HCT116 (cell line): ENCODE measurements at regions not wholly inside any gene's neighbourhood (a gene's known extent, or its start where the extent isn't known, plus 50 kb on each side); places are given as distances from the start of the nearest gene placed in this dataset.

Experiments
- ATAC-seq: fragments of 200-7000 bp; cut with Tn5 transposase; 2 replicates; pipeline ENCODE4 v1.9.1; 2020; ENCODE audit warnings: mild to moderate bottlenecking, moderate library complexity
- BruUV-seq: library from RNA; stranded (reverse); fragments of 400-500 nt; replicated peaks from 2 replicates; lab custom pipeline; 2021; lab: Mats Ljungman, UMichigan
- CTCF ChIA-PET: fragments of 300-600 bp; sonication (Branson Sonifier 250); formaldehyde crosslinking; loops from one replicate; lab custom pipeline; 2021; ENCODE audit warnings: antibody characterized with exemption; lab: Charles Lee
- POLR2A ChIA-PET: fragments of 300-600, 350-600 bp; sonication (Branson Sonifier 250); formaldehyde crosslinking; loops from one replicate; lab custom pipeline; 2021; ENCODE audit warnings: antibody characterized with exemption; lab: Charles Lee
- RAD21 ChIA-PET, 2 experiments: fragments of 300-600 bp; sonication (Branson Sonifier 250); formaldehyde crosslinking; loops; one replicate each; lab custom pipeline; 2023; ENCODE audit warnings: low total read pairs in 2 of 2; ENCODE audit not compliant: uncharacterized antibody in 2 of 2, unreplicated experiment in 2 of 2, low non-redundant PET in 1 of 2; lab: Charles Lee
- DNase-seq: peaks from one replicate; pipeline ENCODE4 v3.0.0-alpha.2; 2010; ENCODE audit warnings: low read depth, low spot score
- H2AFZ ChIP-seq: fragments of 200-600 bp; shearing (Covaris generic), sonication (generic); 2 replicates; pipeline ENCODE4 v1.6.1; 2017; ENCODE audit warnings: low read depth, mixed run types, mixed read lengths, antibody characterized with exemption, low read length; ENCODE audit not compliant: poor library complexity, severe bottlenecking
- H3K27ac ChIP-seq: 2 replicates; pipeline ENCODE4 v1.5.1; 2012; ENCODE audit warnings: low read depth, low read length
- H3K27me3 ChIP-seq: fragments of 200-600 bp; sonication (generic); 2 replicates; pipeline ENCODE4 v1.6.1; 2016; ENCODE audit warnings: mixed run types, low read length, mixed read lengths; ENCODE audit not compliant: insufficient read depth
- H3K36me3 ChIP-seq, 2 experiments: fragments of 200-500 bp in 1 of 2; fragments of 200-600 bp in 1 of 2; sonication (Bioruptor generic) in 1 of 2; sonication (generic) in 1 of 2; 2 replicates each; pipeline versions ENCODE4 v1.5.1 to v1.6.1; 2014 to 2016; ENCODE audit warnings: low read length in 2 of 2, inconsistent platforms in 1 of 2, mixed read lengths in 1 of 2, mixed run types in 1 of 2; ENCODE audit not compliant: insufficient read depth in 2 of 2, control insufficient read depth in 1 of 2
- H3K4me1 ChIP-seq, 2 experiments: fragments of 200-600 bp in 1 of 2; sonication (generic) in 1 of 2; 2 replicates each; pipeline versions ENCODE4 v1.5.1 to v1.6.1; 2012 to 2017; ENCODE audit warnings: low read length in 2 of 2, inconsistent platforms in 1 of 2, mild to moderate bottlenecking in 1 of 2, mixed read lengths in 1 of 2, mixed run types in 1 of 2, moderate library complexity in 1 of 2; ENCODE audit not compliant: insufficient read depth in 2 of 2, control insufficient read depth in 1 of 2
- H3K4me2 ChIP-seq: fragments of 200-600 bp; sonication (generic); 2 replicates; pipeline ENCODE4 v1.6.1; 2017; ENCODE audit warnings: mixed run types, low read length, mixed read lengths
- H3K4me3 ChIP-seq, 2 experiments: fragments of 200-600 bp in 1 of 2; sonication (generic) in 1 of 2; replicated peaks in 1 of 2; 2 replicates each; pipeline ENCODE4 v1.5.1; 2011 to 2016; ENCODE audit warnings: low read length in 2 of 2, control low read depth in 1 of 2, low read depth in 1 of 2, mild to moderate bottlenecking in 1 of 2, mixed read lengths in 1 of 2, mixed run types in 1 of 2
- H3K79me2 ChIP-seq: fragments of 200-600 bp; sonication (generic); 2 replicates; pipeline ENCODE4 v1.6.1; 2017; ENCODE audit warnings: mild to moderate bottlenecking, mixed run types, low read length, moderate library complexity, mixed read lengths; ENCODE audit not compliant: insufficient read depth
- H3K9ac ChIP-seq: fragments of 200-600 bp; sonication (generic); 2 replicates; pipeline ENCODE4 v1.6.1; 2016; ENCODE audit warnings: low read length, mixed read lengths
- H3K9me2 ChIP-seq: fragments of 200-600 bp; sonication (generic), shearing (Covaris generic); 2 replicates; pipeline ENCODE4 v1.6.1; 2017; ENCODE audit warnings: mixed run types, mild to moderate bottlenecking, moderate library complexity; ENCODE audit not compliant: insufficient read depth
- H3K9me3 ChIP-seq, 2 experiments: fragments of 200-500 bp in 1 of 2; fragments of 200-600 bp in 1 of 2; sonication (Bioruptor generic) in 1 of 2; sonication (generic) in 1 of 2; 2 replicates each; pipeline ENCODE4 v1.6.1; 2014 to 2017; ENCODE audit warnings: low read length in 2 of 2, mixed read lengths in 2 of 2, inconsistent platforms in 1 of 2, low read depth in 1 of 2, mild to moderate bottlenecking in 1 of 2, mixed run types in 1 of 2, moderate library complexity in 1 of 2; ENCODE audit not compliant: control insufficient read depth in 1 of 2, insufficient read depth in 1 of 2
- H4K20me1 ChIP-seq: fragments of 200-600 bp; sonication (generic), shearing (Covaris generic); 2 replicates; pipeline ENCODE4 v1.6.1; 2017; ENCODE audit warnings: mixed run types, mild to moderate bottlenecking, moderate library complexity; ENCODE audit not compliant: insufficient read depth
- CEBPB ChIP-seq: IDR thresholded peaks from 2 replicates; pipeline ENCODE4 v1.6.1; 2012; ENCODE audit warnings: low read depth
- TCF7L2 ChIP-seq: IDR thresholded peaks from 2 replicates; pipeline ENCODE4 v1.7.0; 2011; ENCODE audit warnings: borderline replicate concordance, inconsistent platforms; ENCODE audit not compliant: insufficient read depth, insufficient read length; ENCODE audit errors: extremely low read depth
- ZFX ChIP-seq: fragments of 450-650 bp; IDR thresholded peaks from 2 replicates; pipeline ENCODE4 v1.6.1; 2017
- intact Hi-C: fragments of 100-400 bp; cut with micrococcal nuclease; formaldehyde crosslinking; loops from 2 replicates; pipeline ENCODE4 v1.10.0; 2022
- TF ChIP-seq, protein P1 (sequence below): IDR thresholded peaks from 2 replicates; pipeline ENCODE4 v1.6.1; 2012

DNA sequence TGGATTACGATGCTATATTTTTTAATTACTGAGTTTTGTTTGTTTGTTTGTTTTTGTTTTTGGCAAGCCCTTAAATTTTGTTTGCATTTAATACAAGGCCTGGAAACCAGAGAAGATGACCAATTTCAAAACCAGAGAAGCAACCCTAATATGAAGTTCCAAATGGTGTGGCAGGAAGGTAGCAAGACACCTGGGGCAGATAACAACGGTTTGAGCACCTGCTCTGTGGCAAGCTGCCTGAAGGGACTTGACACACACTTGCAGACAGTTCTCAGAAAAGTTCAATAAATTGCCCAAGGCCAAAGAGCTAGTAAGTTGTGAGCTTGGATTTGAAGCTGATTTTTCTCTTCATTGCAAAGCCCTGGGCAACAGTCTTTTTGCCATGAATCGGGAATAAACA is 151.2 kb upstream of the UBE2E1 start:
- Histone ChIP-seq H3K4me2 (no peak overlapping the region), H4K20me1 (no peaks in the 10 kb centered on the region), H3K4me3 (no peak overlapping the region), H3K4me1 (peaks cover 4 to 21% of the 10 kb centered on the region in 2 experiments; a peak in 3 of 4 replicates), H3K27ac (no peak overlapping the region), H3K79me2 (no peaks in the 10 kb centered on the region), H3K27me3 (no peaks in the 10 kb centered on the region), H2AFZ (peak overlapping the region; percentile 21), H3K9ac (no peak overlapping the region), H3K36me3 (no peaks in the 10 kb centered on the region), H3K9me3 (peaks cover 5 to 9% of the 10 kb centered on the region in 2 experiments; a peak in 1 of 4 replicates), H3K9me2 (no peaks in the 10 kb centered on the region)
- no peak for ATAC-seq
- RAD21 ChIA-PET = no interaction called here
- intact Hi-C loops = no loop called here
- POLR2A ChIA-PET = no interaction called here
- BruUV-seq = no TSS peak
- TF ChIP-seq TCF7L2 = no peak
- CTCF ChIA-PET = interaction anchor here (0.9 kb wide), 1 partner anchor 92 kb away, joined by 3 read pairs; no protein-coding TSS in a partner anchor
- no peak for DNase-seq

DNA sequence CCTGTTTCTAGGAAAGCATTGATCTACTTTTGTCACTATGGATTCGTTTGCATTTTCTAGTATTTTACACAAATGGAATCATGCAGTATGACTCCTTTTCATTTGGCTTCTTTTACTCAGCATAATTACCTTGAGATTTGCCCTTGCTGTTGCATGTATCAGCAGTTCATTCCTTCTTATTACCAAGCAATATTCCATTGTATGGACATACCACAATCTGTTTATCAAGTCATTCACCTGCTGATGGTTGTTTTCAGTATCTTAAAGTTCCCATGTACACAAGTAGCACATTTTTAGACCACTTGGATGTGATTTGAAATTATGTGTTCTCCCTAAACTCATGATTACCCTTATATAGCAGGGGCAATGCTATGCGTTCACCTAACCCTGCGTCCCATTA is 150.0 kb upstream of the UBE2E1 start:
- Histone ChIP-seq H2AFZ (no peak overlapping the region), H3K79me2 (no peaks in the 10 kb centered on the region), H3K36me3 (no peaks in the 10 kb centered on the region), H3K9me2 (no peaks in the 10 kb centered on the region), H3K9ac (no peak overlapping the region), H3K9me3 (peaks cover 5 to 9% of the 10 kb centered on the region in 2 experiments; a peak in 1 of 4 replicates), H3K4me3 (no peak overlapping the region), H3K27me3 (no peaks in the 10 kb centered on the region), H4K20me1 (no peaks in the 10 kb centered on the region), H3K27ac (no peak overlapping the region), H3K4me1 (peaks cover 4 to 9% of the 10 kb centered on the region in 2 experiments; a peak in 2 of 4 replicates), H3K4me2 (no peak overlapping the region)
- TF ChIP-seq, protein P1, sequence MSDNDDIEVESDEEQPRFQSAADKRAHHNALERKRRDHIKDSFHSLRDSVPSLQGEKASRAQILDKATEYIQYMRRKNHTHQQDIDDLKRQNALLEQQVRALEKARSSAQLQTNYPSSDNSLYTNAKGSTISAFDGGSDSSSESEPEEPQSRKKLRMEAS = no peak
- TF ChIP-seq CEBPB (no peak), ZFX (no peak)
- no TSS peak for BruUV-seq
- POLR2A ChIA-PET = interaction anchor here (1.2 kb wide), 1 partner anchor 12 kb away, joined by 5 read pairs; no protein-coding TSS in a partner anchor
- CTCF ChIA-PET = no interaction called here
- ATAC-seq = no peak
- intact Hi-C loops = no loop called here
- no peak for DNase-seq
- RAD21 ChIA-PET = no interaction called here
